Left renal pelvis (tissue), 4 donors: ENCODE measurements at regions not wholly inside any gene's neighbourhood (a gene's known extent, or its start where the extent isn't known, plus 50 kb on each side); places are given as distances from the start of the nearest gene placed in this dataset.

Experiments used
- DNase-seq, 4 donors: peaks; one replicate each; pipeline ENCODE4 v3.0.0-alpha.2; 2013; ENCODE audit warnings: low read depth in 4 of 4, low spot score in 3 of 4

- no peak for DNase-seq
Observed at GRCh38 chr2:2840681-2841300, 509.7 kb upstream of the MYT1L start.

GRCh38 chr2:2839782-2840531 is 508.9 kb upstream of the MYT1L start:
- DNase-seq = no peak

DNA sequence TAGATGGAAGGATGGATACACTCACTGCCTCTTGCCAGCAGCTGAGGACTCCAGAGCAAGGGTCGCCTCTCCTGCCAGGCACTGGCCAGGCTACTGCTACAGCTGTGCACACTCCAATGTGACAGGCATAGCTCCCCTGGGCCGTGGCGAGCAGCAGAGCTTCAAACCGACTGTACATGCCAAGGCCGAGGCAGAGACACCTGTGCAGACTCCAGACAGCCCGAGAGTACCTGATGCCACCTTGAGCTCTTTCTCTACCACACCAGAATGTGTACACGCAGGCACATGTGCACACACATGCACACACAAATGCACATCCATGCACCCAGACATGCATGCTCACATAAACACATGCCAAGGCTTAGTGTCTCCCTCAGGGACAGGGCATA is 508.3 kb upstream of the MYT1L start:
- no peak for DNase-seq

DNA sequence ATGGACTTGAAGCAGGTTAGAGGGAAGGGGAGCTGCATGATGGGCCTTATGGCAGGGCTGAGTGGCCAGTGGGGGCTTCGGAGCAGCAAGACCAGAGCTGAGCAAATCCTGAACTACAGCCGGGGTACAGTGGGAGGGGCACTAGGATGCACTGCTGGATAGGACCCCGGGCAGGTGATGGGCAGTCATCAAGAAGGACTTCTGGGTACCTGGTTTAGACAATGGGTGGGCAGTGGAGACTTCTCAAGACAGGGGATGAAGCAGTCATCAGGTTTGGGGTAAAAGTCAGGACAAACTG is 507.4 kb upstream of the MYT1L start:
- no peak for DNase-seq

DNA sequence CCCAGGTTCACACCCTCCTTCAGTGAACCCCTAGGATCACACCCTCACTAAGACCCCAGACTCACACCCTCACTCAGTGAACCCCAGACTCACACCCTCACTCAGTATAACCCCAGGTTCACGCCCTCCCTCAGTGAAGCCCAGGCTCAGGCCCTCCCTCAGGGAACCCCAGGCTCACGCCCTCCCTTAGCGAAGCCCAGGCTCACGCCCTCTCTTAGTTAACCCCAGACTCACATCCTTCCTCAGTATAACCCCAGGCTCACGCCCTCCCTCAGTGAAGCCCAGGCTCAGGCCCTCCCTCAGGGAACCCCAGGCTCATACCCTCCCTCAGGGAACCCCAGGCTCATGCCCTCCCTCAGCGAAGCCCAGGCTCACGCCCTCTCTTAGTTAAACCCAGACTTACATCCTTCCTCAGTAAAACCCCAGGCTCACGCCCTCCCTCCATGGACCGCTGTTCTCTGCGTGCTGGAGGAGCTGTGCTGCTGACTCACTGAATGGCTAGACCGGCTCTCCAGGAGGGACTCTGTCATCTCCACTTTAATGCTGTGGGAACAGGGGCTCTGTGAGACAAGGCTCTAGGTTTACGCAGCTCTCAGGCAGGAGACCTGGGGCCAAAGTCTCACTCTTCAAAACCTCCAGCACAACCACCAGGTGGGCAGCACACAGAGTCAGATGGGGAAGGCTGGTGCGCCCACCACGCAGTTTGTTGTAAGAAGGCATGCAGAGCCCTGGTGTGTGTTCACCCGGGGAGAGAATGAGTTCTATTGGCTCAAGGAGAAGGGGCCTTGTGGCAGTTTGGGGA is 506.9 kb upstream of the MYT1L start:
- DNase-seq = no peak

GRCh38 chr2:2836343-2837070 is 505.4 kb upstream of the MYT1L start:
- no peak for DNase-seq

GRCh38 chr2:2834516-2835254 is 503.6 kb upstream of the MYT1L start:
- DNase-seq = no peak

- no peak for DNase-seq
Observed at GRCh38 chr2:2834105-2834504, 503.0 kb upstream of the MYT1L start.

GRCh38 chr2:2832657-2833056 is 501.6 kb upstream of the MYT1L start:
- DNase-seq = no peak

DNA sequence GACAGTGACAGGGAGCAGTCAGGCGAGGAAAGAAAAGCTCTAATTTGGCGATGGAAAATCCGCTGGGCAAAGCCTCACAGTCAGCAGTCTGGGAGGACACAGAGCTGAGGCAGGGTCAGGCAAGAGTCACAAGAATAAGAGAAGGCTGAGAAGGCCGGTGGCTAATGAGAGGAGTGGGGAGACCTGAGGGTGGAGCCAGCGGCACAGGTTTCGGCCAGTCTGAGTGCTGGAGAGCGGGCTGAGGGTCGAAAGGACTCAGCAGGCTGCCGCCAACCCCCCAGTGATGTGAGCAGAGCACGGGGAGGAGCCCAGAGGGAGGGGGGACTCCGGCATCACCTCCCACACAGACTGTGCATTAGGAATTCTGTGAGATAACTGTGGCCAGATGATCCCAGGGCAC is 500.6 kb upstream of the MYT1L start:
- DNase-seq = no peak

DNA sequence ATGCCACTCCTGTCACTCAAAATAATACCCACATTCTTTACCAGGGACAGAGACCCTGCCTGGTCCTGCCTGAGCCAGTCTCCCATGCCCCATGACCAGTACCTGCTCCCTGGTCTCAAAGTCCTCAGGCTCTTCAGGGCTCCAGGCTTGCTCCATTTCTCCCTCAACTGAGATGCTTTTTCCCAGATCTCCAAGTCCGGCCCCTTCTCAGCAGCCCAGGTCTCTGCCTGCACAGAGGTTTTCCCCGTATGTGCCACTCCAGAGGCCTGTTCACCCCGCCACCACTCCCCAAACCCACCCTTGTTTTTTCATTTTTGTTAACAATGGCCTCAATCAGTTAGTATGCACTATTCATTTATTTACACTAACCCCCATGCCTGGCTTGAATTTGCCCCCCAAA is 499.5 kb upstream of the MYT1L start:
- DNase-seq = no peak

DNA sequence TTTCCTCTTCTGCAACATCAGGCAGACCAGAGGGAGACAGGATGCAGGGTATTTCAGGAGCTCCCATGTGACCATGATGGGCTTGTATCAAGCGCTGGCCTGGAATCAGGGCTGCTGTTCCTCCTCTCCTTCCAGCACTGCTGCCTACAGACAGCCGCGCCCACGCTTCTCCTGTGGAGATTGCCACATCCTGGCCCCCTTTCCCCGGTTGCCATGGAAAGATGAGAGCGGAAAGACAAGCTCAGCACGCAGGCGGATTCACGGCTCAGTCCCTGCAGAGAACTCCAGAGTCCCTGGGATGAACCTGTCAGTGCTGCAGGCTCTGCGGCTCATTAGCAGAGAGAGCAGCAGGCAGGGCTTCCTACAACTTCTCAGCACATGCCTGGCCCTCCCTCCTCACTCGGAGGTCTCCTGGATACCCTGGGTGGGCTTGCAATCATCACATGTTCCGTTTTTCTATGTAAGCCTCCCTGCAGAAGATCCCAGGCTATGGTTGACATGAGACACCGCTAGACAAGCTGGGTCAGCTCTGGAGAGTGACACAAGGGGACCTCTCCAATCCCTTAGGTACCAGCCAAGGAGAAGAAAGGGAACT is 497.8 kb upstream of the MYT1L start:
- peak in 1 of 4 donors; percentile 39 for DNase-seq

- DNase-seq = no peak
Observed at GRCh38 chr2:2827761-2828221, 496.7 kb upstream of the MYT1L start.

DNA sequence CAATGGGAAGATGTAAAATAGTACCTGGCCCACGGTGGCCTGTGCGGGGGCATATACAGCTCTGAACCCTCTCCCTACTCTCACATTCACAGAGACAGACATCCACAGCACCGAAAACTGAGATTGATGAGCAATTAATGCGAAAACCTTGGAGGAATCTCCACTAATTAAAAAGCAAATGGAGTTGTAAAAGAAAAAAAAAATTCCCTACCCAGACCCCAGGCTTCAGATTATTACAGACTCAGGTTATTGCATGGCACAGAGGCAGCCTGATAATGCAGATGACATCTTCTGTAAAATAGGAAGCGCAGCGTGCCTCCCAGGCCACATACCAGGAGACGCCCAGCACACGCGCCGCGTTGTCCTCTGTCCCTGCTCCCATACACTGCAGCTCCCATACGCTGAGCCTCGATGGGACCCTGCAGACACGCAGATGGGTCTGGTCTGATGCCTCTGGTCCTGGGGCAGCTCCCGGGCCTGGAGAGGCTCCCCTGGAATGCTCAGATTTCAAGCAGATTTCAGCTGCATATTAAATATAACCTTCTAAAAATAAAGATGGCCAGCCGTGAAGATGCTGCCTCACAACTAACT is 496.1 kb upstream of the MYT1L start:
- no peak for DNase-seq

DNA sequence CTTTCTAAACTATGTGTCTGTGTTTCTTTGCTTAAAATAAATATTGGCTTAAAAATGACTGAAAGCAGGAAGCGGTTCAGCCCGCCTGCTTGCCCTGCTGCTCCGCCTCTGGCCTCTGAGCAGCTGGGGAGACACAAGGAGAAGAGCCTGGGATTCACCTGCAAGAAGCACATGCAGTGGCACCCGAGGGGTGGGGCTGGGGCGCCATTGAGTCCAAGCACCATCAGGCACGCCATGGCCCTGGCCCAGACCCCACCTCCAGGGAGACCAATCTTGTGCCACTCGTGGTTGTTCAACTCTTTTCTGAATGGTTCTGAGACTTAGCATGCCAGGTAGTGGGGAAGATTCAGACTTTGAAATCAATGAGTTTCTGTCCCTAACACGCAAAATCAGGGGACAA is 495.5 kb upstream of the MYT1L start:
- DNase-seq = no peak

- no peak for DNase-seq
Observed at GRCh38 chr2:2826209-2826551, 495.1 kb upstream of the MYT1L start.

- DNase-seq = no peak
Observed at GRCh38 chr2:2825516-2826208, 494.6 kb upstream of the MYT1L start.

DNA sequence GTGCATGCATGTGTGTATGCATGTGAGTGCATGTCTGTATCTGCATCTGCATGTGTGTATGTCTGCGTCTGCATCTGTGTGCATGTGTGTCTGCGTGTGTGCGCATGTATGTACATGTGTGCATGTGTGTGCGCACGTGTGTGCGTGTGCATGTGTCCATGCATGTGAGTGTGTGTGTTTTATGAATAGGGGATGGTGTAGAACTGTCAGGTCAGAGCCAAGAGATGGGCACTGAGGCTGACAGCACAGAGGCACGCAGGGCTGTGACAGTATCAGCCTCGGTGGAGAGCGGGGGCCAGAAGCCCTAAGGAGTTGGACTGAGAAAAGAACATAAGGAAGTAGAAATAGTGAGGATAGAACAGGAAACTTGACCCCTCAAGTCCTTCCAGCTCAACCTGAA is 494.0 kb upstream of the MYT1L start:
- no peak for DNase-seq

DNA sequence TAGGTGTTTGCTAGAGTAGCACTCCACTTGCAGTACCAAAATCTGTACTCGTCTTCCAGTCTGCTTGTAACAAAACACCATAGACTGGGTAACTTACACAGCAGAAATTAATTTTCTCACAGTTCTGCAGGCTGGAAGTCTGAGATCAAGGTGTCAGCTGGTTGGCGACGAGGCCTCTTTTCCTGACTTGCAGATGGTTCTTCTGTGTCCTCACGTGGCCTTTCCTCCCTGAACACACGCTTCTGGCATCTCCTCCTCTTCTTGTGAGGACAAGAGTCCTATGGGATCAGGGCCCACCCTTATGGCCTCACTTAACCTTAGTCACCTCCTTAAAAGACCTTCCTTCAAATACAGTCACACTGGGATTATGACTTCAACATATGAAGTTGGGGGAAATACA is 493.5 kb upstream of the MYT1L start:
- no peak for DNase-seq
